ENCODE measurements at regions not wholly inside any gene's neighbourhood (a gene's known extent, or its start where the extent isn't known, plus 50 kb on each side); places are given as distances from the start of the nearest gene placed in this dataset.

GRCh38 chr18:23391156-23391555 lies 61.9 kb upstream of the RIOK3 start:
- DNase-seq: no peak

GRCh38 chr18:23397907-23398306 lies 55.2 kb upstream of the RIOK3 start:
- no peak for DNase-seq

GRCh38 chr18:23398401-23398800 lies 54.7 kb upstream of the RIOK3 start:
- DNase-seq: no peak

- no peak for DNase-seq
Observed at GRCh38 chr18:23399067-23399466, 54.0 kb upstream of the RIOK3 start.

GRCh38 chr18:23400918-23401317 lies 52.2 kb upstream of the RIOK3 start:
- no peak for DNase-seq

GRCh38 chr18:23401400-23402347 lies 51.4 kb upstream of the RIOK3 start:
- DNase-seq: no peak

Data from suppressor macrophage treated with lipopolysaccharide for 4 hours (primary cell).